Testis (tissue), 2 donors: ENCODE measurements at regions not wholly inside any gene's neighbourhood (a gene's known extent, or its start where the extent isn't known, plus 50 kb on each side); places are given as distances from the start of the nearest gene placed in this dataset.

Source experiments
- POLR2A ChIP-seq: fragments of 450-650 bp; IDR thresholded peaks from one replicate; pipeline ENCODE4 v1.6.1; 2017; ENCODE audit warnings: antibody characterized with exemption, mild to moderate bottlenecking, moderate library complexity
- TF ChIP-seq, protein P1 (sequence below), 3 experiments: fragments of 450-650 bp in 2 of 3; fragments of 200-600 bp in 1 of 3; sonication (generic) in 1 of 3; IDR thresholded peaks; one replicate each; pipeline ENCODE4 v1.5.1; 2016 to 2019; ENCODE audit warnings: antibody characterized with exemption in 3 of 3, mild to moderate bottlenecking in 2 of 3, moderate library complexity in 1 of 3

- TF ChIP-seq, protein P1, sequence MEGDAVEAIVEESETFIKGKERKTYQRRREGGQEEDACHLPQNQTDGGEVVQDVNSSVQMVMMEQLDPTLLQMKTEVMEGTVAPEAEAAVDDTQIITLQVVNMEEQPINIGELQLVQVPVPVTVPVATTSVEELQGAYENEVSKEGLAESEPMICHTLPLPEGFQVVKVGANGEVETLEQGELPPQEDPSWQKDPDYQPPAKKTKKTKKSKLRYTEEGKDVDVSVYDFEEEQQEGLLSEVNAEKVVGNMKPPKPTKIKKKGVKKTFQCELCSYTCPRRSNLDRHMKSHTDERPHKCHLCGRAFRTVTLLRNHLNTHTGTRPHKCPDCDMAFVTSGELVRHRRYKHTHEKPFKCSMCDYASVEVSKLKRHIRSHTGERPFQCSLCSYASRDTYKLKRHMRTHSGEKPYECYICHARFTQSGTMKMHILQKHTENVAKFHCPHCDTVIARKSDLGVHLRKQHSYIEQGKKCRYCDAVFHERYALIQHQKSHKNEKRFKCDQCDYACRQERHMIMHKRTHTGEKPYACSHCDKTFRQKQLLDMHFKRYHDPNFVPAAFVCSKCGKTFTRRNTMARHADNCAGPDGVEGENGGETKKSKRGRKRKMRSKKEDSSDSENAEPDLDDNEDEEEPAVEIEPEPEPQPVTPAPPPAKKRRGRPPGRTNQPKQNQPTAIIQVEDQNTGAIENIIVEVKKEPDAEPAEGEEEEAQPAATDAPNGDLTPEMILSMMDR (IDR thresholded peaks at IDR 0.05) = no peak
- TF ChIP-seq POLR2A = no peak
These were observed 479.2 kb downstream of the CDH26 start for GRCh38 chr20:60437418-60437817.
